ENCODE measurements at regions not wholly inside any gene's neighbourhood (a gene's known extent, or its start where the extent isn't known, plus 50 kb on each side); places are given as distances from the start of the nearest gene placed in this dataset.

DNA sequence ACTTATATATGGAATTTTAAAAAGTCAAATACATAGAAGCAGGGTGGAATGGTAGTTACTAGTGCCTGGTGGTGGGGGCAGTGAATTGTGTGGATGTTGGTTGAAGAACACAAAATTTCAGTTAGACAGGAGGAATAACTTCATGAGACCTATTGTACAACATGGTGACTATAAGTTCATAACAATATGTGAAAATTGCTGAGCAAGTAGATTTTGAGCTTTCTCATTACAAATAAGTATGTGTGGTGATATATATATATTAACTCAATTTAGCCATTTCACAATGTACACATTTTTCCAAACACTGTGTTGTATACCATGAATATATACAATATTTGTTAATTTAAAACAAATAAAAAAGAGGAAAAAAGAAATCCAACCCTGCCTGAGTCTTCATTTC, 641.1 kb downstream of the DIAPH3 start:
- no peak for DNase-seq

DNA sequence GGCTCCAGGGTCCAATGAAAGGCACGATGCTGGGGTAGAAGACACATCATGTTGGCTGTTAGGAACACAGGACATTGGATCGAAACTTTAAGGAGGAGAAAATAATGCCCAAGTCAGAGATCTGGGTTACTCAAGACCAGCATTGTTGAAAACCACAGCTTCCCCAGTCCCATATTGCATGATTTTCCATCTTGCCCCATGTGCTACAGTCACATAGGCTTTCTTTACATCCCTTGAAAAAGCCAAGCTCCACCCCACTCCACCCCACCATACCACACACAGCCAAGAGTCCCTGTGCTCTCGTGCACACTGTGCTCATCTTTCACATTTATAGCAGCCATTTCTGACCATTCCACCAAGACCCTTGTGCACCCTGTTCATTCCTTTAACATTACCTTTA, 636.2 kb downstream of the DIAPH3 start:
- DNase-seq, result no peak

DNA sequence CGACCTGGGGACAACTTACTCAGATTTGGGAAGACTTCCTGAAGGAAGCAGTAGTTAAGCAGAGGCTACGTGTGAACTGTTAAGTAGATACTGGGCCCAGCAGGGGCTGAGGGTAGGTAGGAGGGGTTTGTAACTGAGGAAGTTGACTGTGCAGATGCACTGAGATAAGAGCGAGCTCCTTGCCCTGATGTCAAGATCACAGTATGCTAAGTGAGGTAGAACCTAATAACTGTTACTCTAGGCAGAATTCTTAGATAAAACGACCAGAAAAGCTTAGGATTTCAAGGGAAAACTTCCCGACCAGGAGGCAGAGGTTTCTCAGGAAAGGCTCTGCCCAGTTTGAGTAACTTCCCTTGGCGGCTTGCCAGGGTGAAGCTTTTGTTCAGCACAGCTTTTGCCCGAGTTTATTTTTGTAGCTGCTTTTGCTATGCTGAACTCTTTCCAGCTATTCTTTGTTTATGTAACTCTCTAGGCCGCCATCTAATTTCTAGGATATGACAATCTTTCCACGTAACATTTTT, 632.1 kb downstream of the DIAPH3 start:
- no peak for DNase-seq

DNA sequence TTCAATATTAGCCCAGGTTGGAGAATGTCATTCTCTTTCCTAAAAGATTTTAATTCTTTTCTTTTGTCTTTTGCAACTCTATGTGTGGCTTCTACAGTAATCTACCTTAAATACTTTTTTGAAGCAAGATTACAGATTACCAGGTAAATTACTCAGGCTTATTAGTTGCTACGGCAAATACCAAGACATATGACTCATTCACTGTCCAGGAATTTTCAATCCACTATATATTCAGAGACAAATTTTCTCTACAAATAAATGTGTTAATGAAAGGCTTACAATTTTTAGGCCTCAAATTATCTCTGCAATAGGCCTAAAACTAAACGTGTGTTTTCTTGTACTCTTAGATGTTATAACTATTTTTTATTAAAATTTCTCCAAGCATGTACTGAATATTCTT, 631.3 kb downstream of the DIAPH3 start:
- DNase-seq, result no peak

DNA sequence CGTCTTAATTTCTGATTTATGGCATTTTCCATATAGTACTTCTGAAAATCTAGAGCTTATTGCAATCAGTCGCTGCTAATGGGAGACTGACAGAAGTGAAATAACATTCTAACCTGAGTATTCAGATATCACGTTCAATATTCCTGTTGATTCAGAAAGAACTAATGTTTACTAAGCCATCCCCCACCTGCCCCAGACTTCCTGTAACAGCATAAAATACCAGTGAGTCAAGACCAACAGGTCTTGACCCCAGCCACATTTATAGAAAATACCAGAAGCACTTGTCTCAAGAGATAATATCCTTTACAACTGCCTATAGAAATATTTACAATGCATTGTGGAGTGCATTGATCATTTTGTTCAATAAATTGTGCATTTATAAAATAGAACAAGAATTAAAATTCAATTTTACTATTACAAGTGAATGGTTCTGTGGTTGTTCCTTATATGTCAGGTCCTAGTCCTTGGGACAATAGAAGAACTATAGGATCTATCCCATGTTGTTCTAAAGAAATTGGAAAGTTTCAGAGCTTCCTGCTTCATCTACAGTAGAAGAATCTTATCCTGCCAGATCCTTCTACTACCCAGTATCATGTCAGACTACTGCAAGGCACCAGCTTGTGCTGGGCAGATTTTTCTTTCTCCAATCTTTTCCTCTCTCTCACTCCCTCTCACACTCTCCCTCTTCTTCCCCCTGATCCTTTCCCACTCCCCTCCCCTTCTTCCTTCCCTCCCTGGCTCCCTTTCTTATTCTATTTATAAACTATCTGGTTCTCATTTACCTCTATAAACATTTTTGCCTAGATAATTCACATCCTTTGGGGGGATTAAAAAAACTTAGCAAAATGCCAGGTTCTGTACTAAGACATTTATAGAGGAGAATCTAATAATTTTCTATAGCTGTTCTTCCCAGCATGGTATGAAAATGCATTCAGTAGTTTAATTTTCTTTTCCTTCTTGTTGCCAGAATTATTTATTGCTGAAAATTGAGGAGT, 629.9 kb downstream of the DIAPH3 start:
- no peak for DNase-seq

DNA sequence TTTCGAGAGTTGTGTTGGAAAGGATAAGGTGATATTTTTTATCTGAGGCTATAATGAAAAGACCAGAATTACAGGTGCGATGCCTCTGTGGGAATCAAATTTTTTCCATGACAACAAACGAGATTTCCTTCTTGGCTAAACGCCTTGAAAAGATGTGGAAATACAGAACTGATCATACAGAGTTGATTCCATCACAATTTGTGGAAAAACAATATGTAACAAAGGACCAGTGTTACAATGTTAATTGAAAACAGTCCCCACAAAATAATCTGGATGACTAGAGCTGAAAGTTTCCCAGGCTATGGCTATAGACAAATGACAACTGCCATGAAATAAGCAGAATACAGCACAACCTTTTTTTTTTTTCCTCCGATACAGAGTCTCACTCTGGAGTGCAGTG, 628.9 kb downstream of the DIAPH3 start:
- no peak for DNase-seq

DNA sequence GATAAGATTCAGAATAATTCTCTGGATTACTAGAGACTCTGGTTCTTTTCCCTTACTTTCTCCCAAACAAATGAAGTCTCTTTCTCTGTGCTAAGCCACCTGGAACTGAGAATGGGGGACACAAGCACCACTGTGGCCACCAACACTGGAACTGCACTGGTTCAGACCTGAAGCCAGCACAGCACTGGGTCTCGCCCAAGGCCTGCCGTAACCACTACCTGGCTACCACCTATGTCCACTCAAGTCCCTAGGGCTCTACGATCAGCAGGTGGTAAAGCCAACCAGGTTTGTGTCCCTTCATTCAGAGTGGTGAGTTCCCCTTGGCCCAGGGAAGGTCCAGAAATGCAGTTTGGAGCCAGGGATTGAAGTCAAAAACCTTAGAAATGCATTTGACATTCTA, 626.2 kb downstream of the DIAPH3 start:
- no peak for DNase-seq

DNA sequence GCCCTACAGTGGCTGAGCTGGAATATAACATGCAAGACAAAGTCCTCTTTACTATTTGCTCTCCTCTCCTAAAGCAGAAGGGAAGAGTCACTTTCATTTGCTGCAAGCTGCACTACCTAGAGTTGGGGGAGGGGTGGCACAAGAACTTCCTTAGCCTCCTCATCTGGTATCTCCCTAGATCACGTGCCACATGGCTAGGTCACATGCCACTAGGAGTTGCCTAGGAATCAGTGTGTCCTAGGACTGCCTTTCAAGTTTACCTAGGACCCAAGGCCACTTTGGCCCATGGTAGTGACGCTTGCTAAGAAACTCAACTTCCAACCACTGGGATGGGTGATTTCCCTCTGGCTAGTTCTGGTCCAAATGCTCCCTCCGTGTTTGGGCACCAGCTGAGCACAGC, 625.2 kb downstream of the DIAPH3 start:
- DNase-seq, result no peak

DNA sequence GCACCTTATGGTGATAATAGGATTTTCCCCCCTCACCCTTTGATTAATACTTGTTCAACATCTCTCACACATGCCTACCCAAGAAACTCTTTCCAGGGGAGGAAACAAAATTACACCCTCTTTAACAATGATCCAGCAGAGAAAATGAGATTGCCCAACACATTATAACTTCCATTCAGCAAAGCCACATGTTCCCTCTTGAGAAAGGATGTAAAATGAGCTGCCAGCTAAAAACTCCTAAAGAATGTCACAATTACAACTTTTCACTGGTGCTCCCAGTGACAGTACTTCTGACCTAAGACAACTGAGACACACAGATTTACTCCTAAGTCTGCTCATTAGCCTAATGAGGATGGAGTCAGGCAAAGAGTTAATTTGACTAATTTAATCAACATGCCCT, 621.4 kb downstream of the DIAPH3 start:
- no peak for DNase-seq

DNA sequence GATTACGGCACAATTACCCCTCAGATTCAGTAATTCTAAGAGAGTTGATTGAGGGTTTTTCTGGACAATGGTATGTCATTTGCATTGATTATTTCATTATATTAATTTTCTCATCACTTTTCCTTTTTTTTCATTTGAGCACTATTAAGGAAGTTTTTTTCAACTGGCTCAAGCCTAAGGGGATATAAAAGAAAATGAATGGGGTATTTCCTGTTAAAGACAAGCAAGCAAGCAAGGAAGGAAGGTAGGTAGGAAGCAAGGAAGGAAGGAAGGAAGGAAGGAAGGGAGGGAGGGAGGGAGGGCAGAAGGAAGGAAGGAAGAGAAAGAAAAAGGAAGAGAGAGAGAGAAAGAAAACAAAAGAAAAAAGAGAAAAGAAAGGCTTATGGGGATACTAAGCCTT, 620.3 kb downstream of the DIAPH3 start:
- no peak for DNase-seq

DNA sequence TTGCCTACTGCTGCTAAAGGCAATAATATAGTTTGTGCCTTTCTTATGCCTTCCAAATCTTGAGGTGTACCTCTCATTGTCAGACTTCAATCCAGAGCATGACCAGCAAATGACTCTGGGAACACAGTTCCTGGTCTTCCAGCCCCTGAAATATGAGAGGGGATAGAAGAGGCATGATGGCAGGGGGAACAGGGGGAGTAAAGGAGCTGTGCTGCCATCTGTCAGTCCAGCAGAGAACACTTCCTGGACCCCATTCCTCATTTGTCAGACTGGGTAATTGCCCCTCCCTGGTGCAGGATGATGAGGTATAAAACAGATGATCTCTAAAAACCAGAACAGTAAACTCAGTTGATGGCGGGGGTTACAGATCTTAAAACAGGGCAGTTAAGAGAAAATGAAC, 618.7 kb downstream of the DIAPH3 start:
- no peak for DNase-seq

DNA sequence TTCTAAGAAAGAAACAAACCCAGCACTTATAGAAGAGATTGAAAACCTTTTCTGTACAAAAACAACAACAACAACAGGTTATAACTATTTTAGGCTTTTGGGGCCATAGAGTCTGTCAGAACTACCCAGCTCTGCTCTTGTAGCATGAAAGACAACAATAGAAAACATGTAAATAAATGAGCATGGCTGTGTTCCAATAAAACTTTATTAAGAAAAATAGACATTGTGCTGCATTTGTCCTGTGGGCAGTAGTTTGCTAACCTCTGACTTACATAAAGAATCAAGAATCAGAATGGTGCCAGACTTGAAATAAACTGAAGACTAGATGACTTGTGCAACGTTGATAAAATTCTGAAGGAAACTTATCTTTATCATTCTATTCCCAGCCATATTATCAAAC, 617.5 kb downstream of the DIAPH3 start:
- no peak for DNase-seq

DNA sequence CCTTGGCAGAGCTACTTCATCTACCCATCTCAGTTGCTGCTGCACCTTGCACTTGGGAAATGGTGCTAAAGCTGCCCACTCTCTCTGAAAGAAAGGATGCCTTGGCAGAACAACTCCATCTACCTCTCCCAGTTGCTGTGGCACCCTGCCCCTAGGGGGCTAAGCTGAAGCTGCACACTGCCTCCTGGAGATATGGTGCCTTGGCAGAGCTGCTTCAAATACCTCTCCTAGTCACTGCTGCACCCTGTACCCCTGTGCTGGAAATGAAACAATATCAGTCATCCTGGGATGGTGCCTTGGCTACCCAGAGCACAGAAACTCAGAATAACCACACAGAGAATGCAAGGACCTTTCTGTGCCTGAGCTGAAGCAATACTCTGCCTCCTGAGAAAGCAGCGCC, 615.8 kb downstream of the DIAPH3 start:
- DNase-seq, result no peak

DNA sequence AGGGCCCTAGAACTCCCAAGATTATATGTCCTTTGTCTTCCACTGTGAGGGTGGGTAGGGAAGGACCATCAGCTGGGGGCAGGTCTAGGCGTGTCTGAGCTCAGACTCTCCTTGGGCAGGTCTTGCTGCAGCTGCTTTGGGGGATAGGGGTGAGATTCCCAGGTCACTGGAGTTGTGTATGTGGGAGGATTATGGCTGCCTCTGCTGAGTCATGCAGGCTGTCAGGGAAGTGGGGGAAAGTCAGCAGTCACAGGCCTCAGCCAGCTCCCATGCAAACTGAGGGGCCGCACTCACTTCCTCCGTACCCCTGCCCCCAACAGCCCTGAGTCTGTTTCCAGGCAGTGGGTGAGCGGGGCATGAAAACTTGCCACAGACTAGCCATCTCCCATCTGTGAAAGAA, 600.8 kb downstream of the DIAPH3 start:
- no peak for DNase-seq

DNA sequence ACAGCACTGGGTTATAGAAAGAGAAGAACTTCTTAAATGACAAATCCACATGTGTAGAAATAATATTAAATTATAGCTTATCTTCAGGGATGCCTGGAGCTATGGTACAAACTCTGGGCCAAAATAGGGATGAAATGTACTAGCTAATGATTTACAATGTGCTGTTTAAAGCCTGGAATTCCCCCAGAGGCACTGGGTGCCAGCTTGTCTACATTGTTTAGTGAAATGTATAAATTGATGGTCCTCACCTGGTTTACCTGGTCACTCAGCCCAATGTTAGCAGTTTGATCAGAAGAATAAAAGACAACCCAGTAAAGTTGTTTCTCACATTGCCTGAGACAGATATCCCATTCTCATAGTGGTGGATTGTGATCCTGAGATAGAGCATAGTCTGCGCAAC, 597.2 kb downstream of the DIAPH3 start:
- no peak for DNase-seq

DNA sequence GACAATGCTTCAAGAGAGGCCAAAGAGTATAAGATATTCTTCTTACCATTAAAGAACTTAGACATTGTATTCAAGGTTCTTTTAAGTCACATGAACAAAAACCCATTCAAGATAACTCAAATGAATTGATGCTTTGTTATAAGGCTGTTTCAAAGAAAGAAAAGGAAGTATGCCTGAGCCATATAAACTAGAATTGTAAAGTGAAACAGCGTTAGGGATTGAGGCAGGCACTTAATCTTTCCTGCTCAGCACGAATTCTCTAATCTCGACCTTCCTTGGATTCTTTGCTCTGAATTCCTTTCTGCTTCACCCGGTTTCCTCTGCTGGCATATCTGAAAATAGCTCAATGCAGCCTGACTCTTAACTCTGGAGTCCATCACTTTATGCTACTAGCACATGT, 595.4 kb downstream of the DIAPH3 start:
- DNase-seq, result no peak

DNA sequence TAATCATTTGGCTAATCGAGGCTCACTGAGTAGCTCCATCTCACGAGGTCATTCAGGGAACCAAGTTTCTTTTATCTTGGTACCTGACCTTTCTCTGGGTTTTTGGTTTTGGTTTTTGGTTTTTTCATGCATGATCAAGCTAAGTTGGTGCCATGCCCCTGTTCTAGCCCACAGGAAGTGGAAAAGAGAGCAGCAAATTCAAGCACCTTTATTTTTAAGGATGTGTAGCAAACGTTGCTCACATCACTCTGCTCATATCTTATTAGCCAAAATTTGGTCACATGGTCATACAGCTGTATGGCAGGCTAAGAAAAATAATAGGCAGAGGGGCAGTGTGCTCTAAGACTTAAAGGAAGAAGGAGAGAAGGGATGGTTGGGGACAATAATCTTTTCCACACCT, 593.5 kb downstream of the DIAPH3 start:
- no peak for DNase-seq

DNA sequence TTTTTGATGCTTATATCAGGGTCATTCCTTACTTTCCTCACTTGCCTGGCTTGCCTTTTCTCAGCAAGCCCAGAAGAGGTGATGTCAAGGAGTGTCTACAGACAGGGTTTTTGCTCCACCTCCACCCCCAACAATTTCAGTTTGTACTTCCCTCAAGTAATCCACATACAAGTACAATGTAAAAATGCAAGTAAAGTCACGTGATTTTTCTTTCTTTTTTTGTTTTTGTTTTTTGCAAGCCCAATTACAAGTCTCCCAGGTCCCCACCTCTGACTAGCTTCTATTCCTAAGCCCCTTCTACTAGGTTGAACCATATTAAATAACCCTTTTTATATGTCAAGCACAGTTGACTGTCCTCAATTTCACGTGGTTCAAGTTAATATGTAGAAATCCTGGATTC, 579.6 kb downstream of the DIAPH3 start:
- DNase-seq, result no peak

DNA sequence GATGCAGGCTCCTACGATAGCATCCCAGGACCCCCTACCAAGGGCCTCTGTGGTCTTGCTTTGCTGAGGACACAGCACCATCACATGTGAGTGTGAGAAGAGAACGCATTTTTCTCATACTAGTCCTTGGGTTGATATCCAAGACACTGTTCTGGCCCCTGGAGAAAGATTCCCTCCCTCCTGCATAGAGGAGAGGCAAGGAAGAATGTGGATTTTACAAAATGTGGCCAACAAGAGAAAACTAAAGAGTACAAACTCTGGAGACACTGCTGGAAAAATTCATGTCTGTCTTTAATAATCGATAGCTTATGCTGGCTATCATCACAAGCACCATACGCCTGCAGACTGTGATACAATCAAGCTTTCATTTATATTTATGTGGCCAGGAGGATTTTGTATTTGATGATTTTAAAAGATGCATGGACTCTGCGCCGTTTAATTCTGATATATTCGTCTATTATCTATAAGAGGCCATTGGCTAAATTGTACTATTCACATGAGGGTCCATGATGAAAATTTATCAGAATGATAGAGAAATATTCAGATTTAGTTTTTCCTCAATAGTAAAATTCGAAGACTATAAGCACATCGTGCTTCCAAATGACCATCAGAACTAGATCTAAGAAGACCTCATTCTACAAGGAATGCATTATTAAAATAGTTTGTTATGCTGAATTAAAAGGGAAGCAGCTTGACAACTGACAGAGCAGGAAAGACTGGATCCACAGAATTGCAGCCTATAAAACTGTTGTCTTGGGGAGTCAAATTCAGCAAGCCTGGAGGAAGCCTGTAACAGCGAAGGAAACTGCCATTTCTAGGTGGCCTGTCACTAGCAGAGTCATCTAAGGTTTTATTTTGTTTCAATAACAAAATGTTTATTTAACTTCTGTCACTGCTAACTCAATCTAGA, 578.7 kb downstream of the DIAPH3 start:
- no peak for DNase-seq

DNA sequence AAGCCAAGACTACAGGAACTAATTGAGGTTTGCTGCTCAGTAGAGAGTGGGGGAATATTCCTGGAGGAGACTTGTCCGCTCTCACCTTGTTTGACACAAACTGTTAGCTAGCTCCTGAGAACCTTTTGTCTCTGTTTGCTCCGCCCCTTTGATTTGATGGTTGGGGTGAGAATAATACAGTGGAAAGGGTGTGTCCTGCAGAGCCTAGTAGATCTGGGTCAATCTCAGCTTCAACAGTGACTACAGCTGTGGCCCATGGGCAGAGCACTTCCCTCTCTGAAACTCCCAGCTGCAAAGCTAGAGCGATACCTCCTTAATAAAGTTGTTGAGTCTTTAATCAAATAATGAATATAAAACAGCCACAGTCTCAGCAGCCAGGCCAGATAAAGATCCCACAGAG, 576.7 kb downstream of the DIAPH3 start:
- no peak for DNase-seq

DNA sequence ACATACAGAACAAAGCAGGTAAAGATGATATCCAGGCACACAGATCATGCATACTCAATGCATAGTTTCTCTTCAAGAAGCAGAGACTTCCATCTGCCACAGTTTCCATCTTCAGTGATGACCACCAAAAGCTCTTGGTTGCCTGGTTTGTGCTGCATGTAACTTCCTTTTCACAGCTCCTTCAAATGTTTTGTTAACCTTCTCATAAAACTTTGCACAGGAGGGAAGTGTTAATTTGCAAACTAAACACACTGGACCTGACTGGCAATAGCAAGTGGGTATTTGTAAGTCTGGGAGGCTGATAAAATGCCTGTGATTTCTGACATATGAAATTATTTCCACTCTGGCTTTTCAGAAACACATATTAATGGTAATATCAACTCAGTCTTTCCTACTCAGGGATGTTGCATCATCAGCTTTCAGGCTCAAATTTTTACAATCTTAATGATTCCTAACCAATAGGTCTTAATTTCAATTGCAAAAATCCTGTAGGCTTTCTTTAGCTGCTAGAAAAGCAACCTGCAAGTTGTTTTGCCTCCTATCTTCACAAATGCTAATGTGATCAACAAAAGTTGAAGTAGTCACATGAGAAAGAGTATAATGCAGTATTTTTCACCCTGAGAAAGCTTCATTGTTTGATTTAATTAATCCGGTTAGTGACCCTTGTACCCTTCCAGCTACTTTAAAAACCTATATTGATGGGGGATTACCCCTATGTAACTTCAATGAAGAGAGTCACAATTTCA, 575.6 kb downstream of the DIAPH3 start:
- DNase-seq, result no peak

DNA sequence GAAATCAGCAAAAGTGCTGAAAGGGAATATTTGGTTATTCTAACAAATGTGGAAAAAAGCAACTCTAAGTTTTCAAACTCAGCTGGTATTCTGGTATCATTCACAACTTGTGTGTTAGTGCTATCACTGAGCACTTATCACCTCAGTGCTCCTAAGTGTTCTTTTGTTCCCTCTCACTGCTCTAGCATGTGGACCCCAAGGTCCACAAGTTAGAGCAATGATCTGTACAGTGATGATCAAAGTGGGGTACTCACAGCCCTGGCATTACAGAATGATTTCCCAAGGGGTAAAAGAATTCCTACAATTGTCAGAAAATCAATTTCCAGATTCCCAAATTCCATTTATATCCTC, 575.0 kb downstream of the DIAPH3 start:
- no peak for DNase-seq

DNA sequence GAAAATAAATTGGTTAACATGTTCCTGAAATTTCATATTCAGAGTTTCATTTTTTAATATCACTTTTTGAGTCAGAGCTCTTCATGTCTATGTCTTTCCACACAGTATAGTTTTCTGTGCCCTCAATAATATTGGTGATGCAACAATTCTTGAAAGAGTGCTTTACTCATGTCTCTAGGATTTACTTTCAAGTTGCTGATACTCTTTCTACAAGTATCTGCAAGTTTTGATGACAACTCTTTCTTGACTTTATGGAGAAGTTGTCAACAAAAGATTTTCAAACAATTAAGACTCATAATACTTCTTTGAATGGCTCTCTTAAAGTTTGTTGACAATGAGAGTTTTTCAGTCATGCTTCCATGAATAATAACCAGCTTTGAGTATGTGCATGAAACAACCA, 561.7 kb downstream of the DIAPH3 start:
- DNase-seq, result no peak

Measured in effector CD8-positive, alpha-beta T cell (primary cell).